ENCODE measurements at regions not wholly inside any gene's neighbourhood (a gene's known extent, or its start where the extent isn't known, plus 50 kb on each side); places are given as distances from the start of the nearest gene placed in this dataset.
"Not testable (repeated sequence)": the region's sequence is repeated elsewhere in the genome, so short reads cannot be mapped to it uniquely, and the experiment has no call there.

- DNase-seq: no peak
Observed at GRCh38 chr3:182148360-182148759, 436.6 kb downstream of the SOX2 start.

- no peak for DNase-seq
Observed at GRCh38 chr3:182149594-182149993, 437.9 kb downstream of the SOX2 start.

DNA sequence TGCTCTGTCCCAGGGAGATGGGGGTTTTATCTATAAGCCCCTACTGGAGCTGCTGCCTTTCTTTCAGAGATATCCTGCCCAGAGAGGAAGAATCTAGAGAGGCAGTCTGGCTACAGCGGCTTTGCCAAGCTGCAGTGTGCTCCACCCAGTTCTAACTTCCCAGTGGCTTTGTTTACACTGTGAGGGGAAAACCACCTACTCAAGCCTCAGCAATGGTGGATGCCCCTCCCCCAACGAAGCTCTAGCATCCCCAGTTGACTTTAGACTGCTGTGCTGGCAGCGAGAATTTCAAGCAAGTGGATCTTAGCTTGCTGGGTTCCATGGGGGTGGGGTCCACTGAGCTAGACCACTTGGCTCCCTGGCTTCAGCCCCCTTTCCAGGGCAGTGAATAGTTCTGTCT, 444.6 kb downstream of the SOX2 start:
- not testable (repeated sequence) for DNase-seq

DNA sequence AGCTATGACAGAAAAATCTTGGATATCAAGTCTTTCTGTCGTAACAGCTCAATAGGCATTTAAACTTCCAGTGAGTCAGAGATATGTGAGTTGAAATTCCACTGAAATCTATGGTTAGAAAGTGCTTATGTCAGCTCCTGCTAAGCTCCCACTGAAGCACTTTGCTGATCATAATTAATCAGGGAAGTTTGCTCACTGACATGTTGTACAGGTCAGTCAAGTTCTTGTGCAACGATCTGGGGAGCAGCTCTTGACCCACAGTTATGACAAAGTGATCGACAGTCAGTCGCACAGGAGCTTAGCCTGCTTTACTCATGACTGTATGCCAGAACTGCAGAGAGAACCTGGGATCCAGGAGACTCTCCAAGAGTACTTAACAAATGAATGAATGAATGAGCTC, 453.5 kb downstream of the SOX2 start:
- no peak for DNase-seq

DNA sequence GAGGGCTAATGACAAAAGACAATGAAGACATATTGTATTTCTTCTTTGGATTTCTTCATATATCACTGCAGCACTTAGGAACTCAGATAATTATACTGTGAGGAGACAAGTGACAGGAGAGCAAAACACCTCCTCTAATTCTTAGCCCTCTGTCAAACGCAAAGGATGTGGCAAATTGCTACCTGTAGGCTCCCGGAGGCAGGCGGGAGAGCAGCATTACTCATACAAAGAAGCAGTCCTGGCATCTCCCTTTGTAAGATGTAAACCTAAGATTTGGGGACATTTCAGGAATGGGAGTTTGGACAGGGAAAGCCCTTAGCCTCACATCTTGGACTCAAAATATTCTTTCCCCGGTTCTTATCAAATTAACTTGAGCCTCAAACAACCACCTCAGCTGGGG, 460.8 kb downstream of the SOX2 start:
- DNase-seq: no peak

- DNase-seq: no peak
Observed at GRCh38 chr3:182178488-182179200, 466.9 kb downstream of the SOX2 start.

DNA sequence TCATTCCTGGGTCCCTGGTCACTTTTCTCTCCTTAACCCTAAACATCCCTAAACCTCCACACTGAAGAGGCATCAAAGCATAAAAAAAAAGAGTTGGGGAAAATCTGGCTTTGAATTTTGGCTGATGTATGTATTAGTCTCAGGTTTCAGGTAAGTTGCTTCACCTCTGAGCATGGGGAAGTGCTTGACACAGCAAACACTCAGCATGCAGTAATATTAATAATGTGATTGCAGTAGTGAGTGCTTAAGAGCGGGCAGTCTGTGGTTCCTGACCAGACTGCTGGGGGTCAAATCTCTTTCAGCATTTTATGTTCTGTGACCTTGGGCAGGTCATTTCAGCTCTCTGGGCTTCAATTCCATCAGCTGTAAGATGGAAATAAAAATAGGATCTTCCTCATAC, 467.9 kb downstream of the SOX2 start:
- DNase-seq: no peak

DNA sequence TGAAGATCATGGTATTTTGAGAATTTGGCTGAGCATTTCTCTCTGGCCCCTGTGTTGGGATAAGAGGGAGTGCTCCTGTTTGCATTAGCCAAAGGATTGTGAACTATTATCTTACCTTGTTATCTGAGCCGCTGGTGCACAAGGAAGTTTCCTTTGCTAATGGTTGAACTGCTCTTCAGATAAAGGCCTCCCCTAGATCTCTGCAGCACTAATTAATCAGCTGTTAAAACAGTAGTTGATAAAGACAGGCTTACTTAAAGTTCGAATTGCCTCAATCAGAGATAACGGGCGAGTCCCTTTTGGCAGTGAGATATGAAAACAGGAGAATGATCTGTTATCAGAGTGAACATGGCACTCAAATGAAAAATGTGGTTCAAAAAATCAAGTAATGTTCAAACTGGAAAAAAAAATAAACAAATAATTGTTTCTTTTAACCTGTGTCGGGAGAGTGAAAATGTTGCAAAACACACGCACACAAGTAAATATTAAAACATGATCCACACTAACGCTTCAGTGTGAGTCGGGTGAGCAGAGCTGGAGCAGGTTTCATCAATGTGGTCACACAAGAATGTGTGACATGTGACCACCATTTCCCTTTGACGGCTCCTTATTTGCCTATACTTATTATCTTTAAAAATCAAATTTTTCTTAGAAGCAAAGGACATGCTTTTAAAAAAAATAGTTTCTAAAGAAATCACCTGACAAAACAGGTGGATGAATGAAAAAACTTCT, 469.1 kb downstream of the SOX2 start:
- DNase-seq: no peak

DNA sequence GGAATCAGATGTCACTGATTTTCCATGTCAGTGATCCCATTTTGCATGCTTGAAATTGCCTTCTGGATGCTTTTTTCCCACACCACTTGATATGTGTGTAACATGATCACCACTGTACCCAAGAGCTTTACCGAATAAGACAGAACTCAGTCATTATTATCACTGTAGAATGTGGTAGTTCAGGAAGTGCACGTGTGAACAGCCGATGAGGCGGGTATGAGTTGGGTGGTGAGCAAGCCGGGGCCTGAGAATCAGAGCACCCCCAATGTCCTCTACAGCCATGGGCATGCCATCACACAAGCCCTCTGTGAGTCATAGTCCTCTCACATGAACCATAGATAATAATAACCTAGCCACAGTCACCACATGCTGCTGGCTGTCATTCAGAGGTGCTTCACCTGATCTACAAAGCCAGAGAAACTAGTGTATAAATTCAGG, 470.8 kb downstream of the SOX2 start:
- DNase-seq: no peak

GRCh38 chr3:182183716-182184430, 472.1 kb downstream of the SOX2 start:
- no peak for DNase-seq

GRCh38 chr3:182185313-182185712, 473.6 kb downstream of the SOX2 start:
- no peak for DNase-seq

GRCh38 chr3:182190056-182190455, 478.3 kb downstream of the SOX2 start:
- no peak for DNase-seq

DNA sequence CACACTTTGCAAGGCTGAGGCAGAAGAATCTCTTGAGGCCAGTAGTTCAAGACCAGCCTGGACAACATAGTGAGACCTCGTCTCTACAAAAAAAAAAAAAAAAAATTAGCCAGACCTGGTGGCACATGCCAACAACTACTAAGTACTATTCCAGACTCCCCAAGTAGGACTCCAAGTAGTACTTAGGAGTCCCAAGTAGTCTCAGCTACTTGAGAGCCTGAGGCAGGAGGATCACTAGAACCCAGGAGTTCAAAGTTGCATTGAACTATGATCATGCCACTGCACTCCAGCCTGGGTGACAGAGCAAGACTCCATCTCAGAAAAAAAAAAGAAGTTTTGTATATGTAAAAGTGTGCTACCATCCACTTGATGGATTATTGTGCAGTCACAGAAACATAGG, 486.6 kb downstream of the SOX2 start:
- no peak for DNase-seq

- no peak for DNase-seq
Observed at GRCh38 chr3:182201456-182202168, 489.9 kb downstream of the SOX2 start.

GRCh38 chr3:182212479-182213076, 500.9 kb downstream of the SOX2 start:
- no peak for DNase-seq

DNA sequence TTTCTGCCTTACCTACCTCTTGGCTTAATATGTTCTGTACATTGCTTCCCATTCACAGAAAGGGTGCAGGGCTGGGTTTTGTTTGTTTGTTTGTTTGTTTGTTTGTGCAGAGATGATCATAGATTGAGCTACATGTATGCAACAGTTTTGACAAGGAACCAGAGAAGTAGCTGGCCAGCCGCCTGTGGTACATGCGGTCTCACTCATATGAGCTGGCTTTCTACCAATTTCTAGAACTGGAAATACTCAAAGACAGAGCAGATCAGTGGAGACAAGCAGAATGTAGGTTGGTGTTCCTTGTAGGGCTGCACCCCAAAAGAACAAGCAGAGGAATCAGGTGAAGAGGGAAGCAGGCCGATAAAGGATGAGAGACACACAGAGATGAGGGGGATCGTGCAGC, 502.7 kb downstream of the SOX2 start:
- DNase-seq: no peak

- DNase-seq: no peak
Observed at GRCh38 chr3:182215881-182216280, 504.2 kb downstream of the SOX2 start.

- DNase-seq: no peak
Observed at GRCh38 chr3:182216311-182216970, 504.7 kb downstream of the SOX2 start.

DNA sequence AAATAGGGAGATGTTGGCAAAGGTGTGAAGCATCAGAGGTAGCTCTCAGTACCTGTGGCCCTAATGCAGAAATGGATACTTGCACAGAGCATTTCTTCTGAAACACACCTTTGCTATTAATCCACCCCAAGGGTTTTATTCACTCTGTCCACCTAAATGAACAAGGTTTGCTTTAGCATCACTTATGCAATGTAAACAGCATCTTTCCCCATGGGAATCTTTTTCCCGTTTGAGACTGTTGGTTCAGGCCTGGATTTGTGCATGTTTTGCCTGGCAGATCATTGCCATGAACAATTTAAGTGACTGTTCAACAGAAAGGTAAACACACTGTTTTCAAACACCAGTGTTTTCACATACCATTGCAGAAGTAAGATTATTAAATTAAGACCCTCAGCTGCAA, 508.3 kb downstream of the SOX2 start:
- no peak for DNase-seq

- DNase-seq: no peak
Observed at GRCh38 chr3:182220471-182220870, 508.7 kb downstream of the SOX2 start.

- DNase-seq: no peak
Observed at GRCh38 chr3:182226995-182227394, 515.3 kb downstream of the SOX2 start.

- no peak for DNase-seq
Observed at GRCh38 chr3:182233405-182233804, 521.7 kb downstream of the SOX2 start.
